ENCODE measurements at regions not wholly inside any gene's neighbourhood (a gene's known extent, or its start where the extent isn't known, plus 50 kb on each side); places are given as distances from the start of the nearest gene placed in this dataset.

DNA sequence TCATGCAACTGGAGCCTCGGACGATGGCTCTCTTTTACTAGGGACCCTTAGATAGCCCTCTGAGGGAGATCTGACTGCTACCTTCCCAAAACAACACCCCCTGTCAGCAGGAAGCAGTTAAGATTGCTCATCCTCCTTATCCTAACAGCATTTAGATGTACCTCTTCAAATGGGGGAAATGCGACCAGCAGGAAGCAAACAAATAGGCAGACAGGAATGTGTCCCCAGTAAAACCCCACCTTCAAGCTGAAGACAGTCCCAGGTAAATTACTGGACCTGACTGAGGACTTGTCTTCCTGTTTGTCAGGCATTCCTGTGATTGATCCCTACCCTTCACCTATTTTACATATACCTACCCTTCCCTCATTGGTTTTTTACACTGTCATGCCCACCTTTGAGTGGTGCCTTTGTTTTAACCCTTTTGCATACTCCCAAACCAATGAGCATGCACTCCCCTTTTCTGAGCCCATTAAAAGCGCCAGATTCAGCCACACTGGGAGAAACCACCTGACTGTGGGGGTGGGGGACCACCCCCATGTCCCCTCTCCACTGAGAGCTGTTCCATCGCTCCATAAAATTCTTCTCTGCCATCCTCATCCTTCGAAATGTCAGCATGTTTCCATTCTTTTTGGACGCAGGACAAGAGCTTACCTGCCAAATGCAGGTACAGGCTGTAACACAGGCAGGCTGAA is 954.0 kb upstream of the CDH6 start:
- no peak for DNase-seq (ENCODE audit: low read depth)
- no peak overlapping the region for H3K4me3 ChIP-seq (ENCODE audit: low read length)
- TF ChIP-seq, protein P1, sequence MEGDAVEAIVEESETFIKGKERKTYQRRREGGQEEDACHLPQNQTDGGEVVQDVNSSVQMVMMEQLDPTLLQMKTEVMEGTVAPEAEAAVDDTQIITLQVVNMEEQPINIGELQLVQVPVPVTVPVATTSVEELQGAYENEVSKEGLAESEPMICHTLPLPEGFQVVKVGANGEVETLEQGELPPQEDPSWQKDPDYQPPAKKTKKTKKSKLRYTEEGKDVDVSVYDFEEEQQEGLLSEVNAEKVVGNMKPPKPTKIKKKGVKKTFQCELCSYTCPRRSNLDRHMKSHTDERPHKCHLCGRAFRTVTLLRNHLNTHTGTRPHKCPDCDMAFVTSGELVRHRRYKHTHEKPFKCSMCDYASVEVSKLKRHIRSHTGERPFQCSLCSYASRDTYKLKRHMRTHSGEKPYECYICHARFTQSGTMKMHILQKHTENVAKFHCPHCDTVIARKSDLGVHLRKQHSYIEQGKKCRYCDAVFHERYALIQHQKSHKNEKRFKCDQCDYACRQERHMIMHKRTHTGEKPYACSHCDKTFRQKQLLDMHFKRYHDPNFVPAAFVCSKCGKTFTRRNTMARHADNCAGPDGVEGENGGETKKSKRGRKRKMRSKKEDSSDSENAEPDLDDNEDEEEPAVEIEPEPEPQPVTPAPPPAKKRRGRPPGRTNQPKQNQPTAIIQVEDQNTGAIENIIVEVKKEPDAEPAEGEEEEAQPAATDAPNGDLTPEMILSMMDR (IDR thresholded peaks at IDR 0.05; ENCODE audit: insufficient read depth, low read depth, low read length, missing control alignments): no peak

DNA sequence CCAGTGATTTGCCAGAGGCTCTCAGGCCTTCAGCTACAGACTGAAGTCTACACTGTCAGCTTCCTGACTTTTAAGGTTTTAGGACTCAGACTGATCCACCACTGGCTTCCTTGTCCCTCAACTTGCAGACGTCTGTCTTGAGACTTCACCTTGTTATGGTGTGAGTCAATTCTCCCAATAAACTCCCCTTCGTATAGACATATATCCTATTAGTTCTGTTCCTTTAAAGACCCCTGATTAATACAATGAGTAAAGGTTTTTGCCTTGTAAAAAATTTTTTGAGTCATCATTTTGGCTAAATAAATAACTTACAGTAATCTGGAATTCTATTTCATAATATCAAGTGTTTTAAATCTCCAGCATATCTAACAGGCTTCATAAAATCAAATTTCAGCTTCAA is 956.3 kb upstream of the CDH6 start:
- DNase-seq (ENCODE audit: low read depth): no peak
- TF ChIP-seq, protein P1 (IDR thresholded peaks at IDR 0.05; ENCODE audit: insufficient read depth, low read depth, low read length, missing control alignments): no peak
- no peak overlapping the region for H3K4me3 ChIP-seq (ENCODE audit: low read length)

DNA sequence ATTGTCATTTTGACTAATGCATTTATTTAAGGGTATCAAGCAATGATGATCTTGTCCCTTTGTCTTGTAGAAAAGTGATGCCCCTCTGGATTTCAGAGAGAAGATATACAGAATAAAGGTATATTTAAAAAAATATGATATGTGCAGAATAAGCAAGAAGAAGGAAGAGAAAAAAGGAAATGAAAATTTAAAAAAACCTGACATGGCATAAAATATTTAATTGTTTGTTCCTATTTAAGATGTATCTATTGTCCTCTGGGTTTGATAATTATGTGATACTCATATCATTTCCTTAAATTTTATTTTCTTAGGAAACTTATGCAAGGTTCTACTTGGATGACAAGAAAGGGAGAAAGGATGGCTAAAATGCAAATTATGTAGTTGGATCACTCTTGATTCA is 983.7 kb upstream of the CDH6 start:
- no peak for DNase-seq (ENCODE audit: low read depth)
- no peak overlapping the region for H3K4me3 ChIP-seq (ENCODE audit: low read length)
- TF ChIP-seq, protein P1 (IDR thresholded peaks at IDR 0.05; ENCODE audit: insufficient read depth, low read depth, low read length, missing control alignments): no peak

DNA sequence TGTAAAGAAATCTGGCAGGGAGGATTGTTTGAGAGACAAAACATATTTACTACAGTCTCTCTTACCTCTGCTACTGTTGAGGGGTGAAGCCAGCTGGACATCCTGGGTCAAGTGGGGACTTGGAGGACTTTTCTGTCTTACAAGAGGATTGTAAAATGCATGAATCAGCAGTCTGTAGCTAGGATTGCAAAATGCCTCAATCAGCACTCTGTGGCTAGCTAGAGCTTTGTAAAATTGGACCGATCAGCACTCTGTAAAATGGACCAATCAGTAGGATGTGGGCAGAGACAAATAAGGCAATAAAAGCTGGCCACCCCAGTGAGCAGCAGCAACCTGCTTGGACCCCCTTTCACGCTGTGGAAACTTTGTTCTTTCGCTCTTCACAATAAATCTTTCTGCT is 995.8 kb upstream of the CDH6 start:
- no peak overlapping the region for H3K4me3 ChIP-seq (ENCODE audit: low read length)
- TF ChIP-seq, protein P1 (IDR thresholded peaks at IDR 0.05; ENCODE audit: insufficient read depth, low read depth, low read length, missing control alignments): no peak
- DNase-seq (ENCODE audit: low read depth): no peak

DNA sequence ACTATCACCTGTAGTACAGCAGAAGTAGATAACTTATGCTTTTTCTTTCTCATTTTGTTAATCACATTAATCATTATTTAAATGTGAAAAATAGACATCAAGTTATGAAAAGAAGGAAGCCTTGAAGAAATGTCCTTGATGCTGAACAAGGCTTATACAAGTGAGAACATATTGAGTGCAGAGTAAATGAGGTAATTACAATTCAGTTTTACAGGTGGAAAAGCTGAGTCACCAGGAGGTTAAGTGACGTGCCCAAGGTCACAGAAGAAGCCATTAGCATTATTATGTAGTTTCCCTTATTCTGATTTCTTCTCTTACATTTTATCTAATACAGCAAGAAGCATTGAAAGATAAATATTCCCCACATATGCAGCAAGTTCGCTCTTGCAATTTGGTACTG is 998.5 kb upstream of the CDH6 start:
- H3K4me3 ChIP-seq (ENCODE audit: low read length): no peak overlapping the region
- TF ChIP-seq, protein P1 (IDR thresholded peaks at IDR 0.05; ENCODE audit: insufficient read depth, low read depth, low read length, missing control alignments): no peak
- peak; percentile 1 for DNase-seq (ENCODE audit: low read depth)

DNA sequence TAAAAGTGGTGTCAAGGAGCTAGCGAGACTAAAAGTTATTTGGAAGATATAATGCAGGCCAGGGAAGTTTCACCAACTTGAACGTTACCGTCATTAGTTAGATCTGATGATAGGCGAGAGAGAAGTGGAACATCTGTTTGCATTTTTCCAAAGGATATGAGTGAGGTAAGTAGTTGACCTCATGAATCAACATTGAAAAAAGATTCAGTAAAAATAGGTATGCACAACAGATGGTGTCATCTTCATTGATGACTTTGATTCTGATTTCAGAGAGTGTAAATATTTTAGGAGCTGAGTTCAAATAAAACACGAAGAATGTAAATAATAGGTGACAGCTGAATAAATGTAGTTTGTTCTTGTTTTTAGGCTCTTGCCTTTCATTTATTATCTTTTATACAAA is 998.9 kb upstream of the CDH6 start:
- no peak overlapping the region for H3K4me3 ChIP-seq (ENCODE audit: low read length)
- no peak for DNase-seq (ENCODE audit: low read depth)

More for the DNA sequence above, 998.9 kb upstream of the CDH6 start:
- TF ChIP-seq, protein P1 (IDR thresholded peaks at IDR 0.05; ENCODE audit: insufficient read depth, low read depth, low read length, missing control alignments): no peak

Data from epithelial cell of esophagus (primary cell).